ENCODE measurements at regions not wholly inside any gene's neighbourhood (a gene's known extent, or its start where the extent isn't known, plus 50 kb on each side); places are given as distances from the start of the nearest gene placed in this dataset.

- ATAC-seq (peak; percentile 63), DNase-seq (peak in 2 of 4 donors; percentile 4 to 14)
- 42 to 67% methylated on average over 2 of the region's 2 CpGs for WGBS, 2 donors
Measured at GRCh38 chr4:141375855-141376254, 155.2 kb downstream of the ZNF330 start.

GRCh38 chr4:141376769-141377168, 156.1 kb downstream of the ZNF330 start:
- no peaks in the 10 kb centered on the region for H3K27me3 ChIP-seq
- H3K4me1 ChIP-seq: no peaks in the 10 kb centered on the region
- no peaks in the 10 kb centered on the region for H3K36me3 ChIP-seq (replicated peaks in 1 of 2; ENCODE audit: insufficient read depth in 1 of 2, low read depth in 2 of 2)
- no peak overlapping the region for H3K4me3 ChIP-seq
- DNase-seq: no peak
- no peak overlapping the region for H3K27ac ChIP-seq
- ATAC-seq: no peak
- intact Hi-C loops (cut with DNase I): no loop called here
- TF ChIP-seq POLR2A (IDR thresholded peaks at IDR 0.05) (no peak), CTCF (IDR thresholded peaks at IDR 0.05) (no peak)
- 93 to 100% methylated on average over 2 of the region's 2 CpGs for WGBS, 2 donors
- H3K9me3 ChIP-seq: no peaks in the 10 kb centered on the region

More at GRCh38 chr4:141375855-141376254, 155.2 kb downstream of the ZNF330 start:
- Histone ChIP-seq H3K27me3 (no peaks in the 10 kb centered on the region), H3K36me3 (replicated peaks in 1 of 2; ENCODE audit: insufficient read depth in 1 of 2, low read depth in 2 of 2) (no peaks in the 10 kb centered on the region), H3K4me1 (no peaks in the 10 kb centered on the region), H3K9me3 (no peaks in the 10 kb centered on the region), H3K4me3 (no peak overlapping the region), H3K27ac (no peak overlapping the region)
- intact Hi-C loops (cut with DNase I): no loop called here
- TF ChIP-seq CTCF (IDR thresholded peaks at IDR 0.05) (peak in 2 of 7 experiments; percentile 13 to 16), POLR2A (IDR thresholded peaks at IDR 0.05) (no peak)

- WGBS, 2 donors: 64 to 66% methylated on average over 2 of the region's 2 CpGs
- no peak for ATAC-seq
- H3K27ac ChIP-seq: no peak overlapping the region
Measured at GRCh38 chr4:141387299-141387698, 166.6 kb downstream of the ZNF330 start.

GRCh38 chr4:141388481-141388880, 167.8 kb downstream of the ZNF330 start:
- 73 to 90% methylated on average over 3 of the region's 3 CpGs for WGBS, 2 donors
- DNase-seq: no peak

More at GRCh38 chr4:141387299-141387698, 166.6 kb downstream of the ZNF330 start:
- intact Hi-C loops (cut with DNase I): no loop called here
- no peaks in the 10 kb centered on the region for H3K4me1 ChIP-seq
- no peak for TF ChIP-seq CTCF (IDR thresholded peaks at IDR 0.05)
- no peak for TF ChIP-seq POLR2A (IDR thresholded peaks at IDR 0.05)
- DNase-seq: no peak
- H3K9me3 ChIP-seq: no peaks in the 10 kb centered on the region
- H3K36me3 ChIP-seq (replicated peaks in 1 of 2; ENCODE audit: insufficient read depth in 1 of 2, low read depth in 2 of 2): no peaks in the 10 kb centered on the region
- H3K4me3 ChIP-seq: no peak overlapping the region
- H3K27me3 ChIP-seq: no peaks in the 10 kb centered on the region

More at GRCh38 chr4:141388481-141388880, 167.8 kb downstream of the ZNF330 start:
- H3K4me1 ChIP-seq: no peaks in the 10 kb centered on the region
- ATAC-seq: no peak
- H3K9me3 ChIP-seq: no peaks in the 10 kb centered on the region
- no peaks in the 10 kb centered on the region for H3K27me3 ChIP-seq
- intact Hi-C loops (cut with DNase I): no loop called here
- no peaks in the 10 kb centered on the region for H3K36me3 ChIP-seq (replicated peaks in 1 of 2; ENCODE audit: insufficient read depth in 1 of 2, low read depth in 2 of 2)
- H3K27ac ChIP-seq: no peak overlapping the region
- no peak overlapping the region for H3K4me3 ChIP-seq
- no peak for TF ChIP-seq CTCF (IDR thresholded peaks at IDR 0.05)

Measured in body of pancreas (tissue), 4 donors.